Aorta (tissue), 5 donors: ENCODE measurements at regions not wholly inside any gene's neighbourhood (a gene's known extent, or its start where the extent isn't known, plus 50 kb on each side); places are given as distances from the start of the nearest gene placed in this dataset.

Experiments
- ATAC-seq: fragments of 200-7000 bp; cut with Tn5 transposase; one replicate; pipeline ENCODE4 v1.9.1; 2022; ENCODE audit warnings: moderate library complexity; ENCODE audit not compliant: low FRiP score
- DNase-seq, 2 donors: peaks; one replicate each; pipeline ENCODE4 v3.0.0-alpha.2; 2020
- H3K27ac ChIP-seq, 2 donors: one replicate each; pipeline ENCODE4 v1.5.1; 2013; ENCODE audit warnings: low read length in 2 of 2, mild to moderate bottlenecking in 2 of 2, moderate library complexity in 2 of 2, control low read depth in 1 of 2, inconsistent platforms in 1 of 2, low read depth in 1 of 2
- H3K27me3 ChIP-seq, 2 donors: one replicate each; pipeline ENCODE4 v1.6.1; 2013; ENCODE audit warnings: control low read depth in 1 of 2, low read length in 1 of 2, mild to moderate bottlenecking in 1 of 2, moderate library complexity in 1 of 2; ENCODE audit not compliant: insufficient read depth in 2 of 2, control insufficient read depth in 1 of 2
- H3K36me3 ChIP-seq, 2 donors: one replicate each; pipeline ENCODE4 v1.6.1; 2013; ENCODE audit warnings: control low read depth in 1 of 2, low read length in 1 of 2, mild to moderate bottlenecking in 1 of 2; ENCODE audit not compliant: insufficient read depth in 2 of 2, control insufficient read depth in 1 of 2
- H3K4me1 ChIP-seq, 2 donors: one replicate each; pipeline ENCODE4 v1.6.1; 2013; ENCODE audit warnings: low read length in 2 of 2, control low read depth in 1 of 2, mild to moderate bottlenecking in 1 of 2, moderate library complexity in 1 of 2; ENCODE audit not compliant: insufficient read depth in 2 of 2, control insufficient read depth in 1 of 2
- H3K4me3 ChIP-seq, 2 donors: one replicate each; pipeline ENCODE4 v1.5.1; 2013; ENCODE audit warnings: low read length in 2 of 2, control low read depth in 1 of 2, mild to moderate bottlenecking in 1 of 2
- H3K9me3 ChIP-seq: one replicate; pipeline ENCODE4 v1.6.1; 2013; ENCODE audit warnings: mild to moderate bottlenecking, low read length; ENCODE audit not compliant: control insufficient read depth
- WGBS, 2 donors: extraction: QIAGEN DNeasy Blood & Tissue Kit; methylation state at CpG; one replicate each; pipeline ENCODE4 v1.1.7; 2013; 5-methylcytosine and 5-hydroxymethylcytosine counted together
- intact Hi-C, 2 donors: fragments of 100-400 bp; cut with DNase I; formaldehyde crosslinking; loops; one replicate each; pipeline versions ENCODE4 v1.14.2 to v1.15.0; 2022
- donor health status: healthy with polysubstance abuse.
- donor health status: Bipolar disorder and iron deficiency.
- donor health status: DM: no; HTN: no; CAD: no.
- donor health status: DM: no; HTN: no; CAD: no.
- donor health status: DM: yes; HTN: yes; CAD: no.

DNA sequence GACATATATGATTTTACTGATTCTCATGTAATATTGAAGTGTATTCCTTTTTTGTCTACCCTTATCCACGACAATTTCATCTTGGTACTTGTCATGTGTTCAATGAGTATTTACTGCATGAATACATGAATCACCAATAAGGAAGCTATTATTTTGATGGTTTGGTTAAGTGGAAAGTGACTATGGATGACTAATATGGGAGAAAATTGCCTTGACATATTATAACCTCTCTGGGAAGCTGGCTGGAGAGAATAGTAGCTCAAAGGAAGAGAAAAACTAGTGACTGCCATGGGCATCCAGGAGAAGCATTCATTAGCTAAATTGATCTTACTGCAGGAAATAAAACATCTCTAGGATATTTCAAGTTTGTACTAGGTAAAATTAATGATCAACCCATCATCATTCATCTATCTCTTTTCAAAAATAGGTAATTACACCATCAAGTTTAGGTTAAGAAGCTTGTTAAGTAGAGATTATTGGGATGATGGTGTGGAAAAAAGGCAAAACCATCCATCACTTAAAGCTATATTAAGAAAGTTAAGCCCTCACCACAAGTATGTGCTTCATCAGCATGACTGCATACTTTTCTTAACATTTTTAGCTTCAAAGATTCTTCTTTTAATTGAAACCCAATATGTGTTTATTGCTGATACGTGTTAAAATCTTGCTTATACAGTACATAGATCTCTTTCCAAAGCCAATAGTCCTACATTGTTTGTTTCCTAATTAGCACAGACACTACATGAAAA lies 455.2 kb upstream of the ARPP21 start:
- ATAC-seq (no peak), DNase-seq (no peak)
- no peak overlapping the region for H3K27ac ChIP-seq
- H3K4me3 ChIP-seq = no peak overlapping the region
- H3K4me1 ChIP-seq = no peaks in the 10 kb centered on the region
- 46 to 58% methylated on average over 2 of the region's 2 CpGs for WGBS, 2 donors
- H3K27me3 ChIP-seq = no peaks in the 10 kb centered on the region
- peaks cover 2% of the 10 kb centered on the region for H3K9me3 ChIP-seq
- H3K36me3 ChIP-seq = no peaks in the 10 kb centered on the region
- intact Hi-C loops = no loop called here

DNA sequence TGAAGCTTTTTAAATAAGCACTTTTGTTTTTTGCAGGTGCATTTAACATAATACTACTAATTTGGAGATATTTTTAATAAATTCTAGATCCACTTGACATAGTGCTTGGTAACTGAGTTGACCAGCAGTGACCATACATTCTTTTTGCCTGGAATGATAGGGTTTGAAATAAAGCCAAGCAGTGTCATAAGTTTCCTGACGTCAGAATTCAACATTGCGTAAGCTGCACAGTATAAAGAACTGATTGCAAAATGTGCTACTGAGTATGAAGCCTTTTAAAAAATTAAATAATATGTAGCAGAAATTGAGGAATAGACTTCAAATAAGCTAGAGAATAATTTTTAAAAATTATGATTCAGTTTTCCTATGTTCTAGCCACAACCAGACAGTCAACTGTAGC lies 454.6 kb upstream of the ARPP21 start:
- WGBS, 2 donors = 61 to 62% methylated on average over 2 of the region's 2 CpGs
- no peak overlapping the region for H3K4me3 ChIP-seq
- no peak overlapping the region for H3K27ac ChIP-seq
- intact Hi-C loops = no loop called here
- H3K4me1 ChIP-seq = no peaks in the 10 kb centered on the region
- DNase-seq (no peak), ATAC-seq (no peak)
- no peaks in the 10 kb centered on the region for H3K27me3 ChIP-seq
- H3K36me3 ChIP-seq = no peaks in the 10 kb centered on the region
- H3K9me3 ChIP-seq = peaks cover 2% of the 10 kb centered on the region

GRCh38 chr3:35187908-35188307 lies 451.4 kb upstream of the ARPP21 start:
- intact Hi-C loops = no loop called here
- DNase-seq = no peak
- Histone ChIP-seq H3K9me3 (no peaks in the 10 kb centered on the region), H3K36me3 (no peaks in the 10 kb centered on the region), H3K4me1 (no peaks in the 10 kb centered on the region), H3K4me3 (no peak overlapping the region), H3K27ac (no peak overlapping the region), H3K27me3 (no peaks in the 10 kb centered on the region)
- WGBS, 2 donors = 88 to 93% methylated on average over 1 of the region's 1 CpG
- ATAC-seq = no peak

- H3K27ac ChIP-seq = no peak overlapping the region
- ATAC-seq = no peak
- 92% methylated on average over 1 of the region's 1 CpG for WGBS, 2 donors
- H3K27me3 ChIP-seq = no peaks in the 10 kb centered on the region
- H3K4me3 ChIP-seq = no peak overlapping the region
- intact Hi-C loops = no loop called here
- DNase-seq = no peak
- no peaks in the 10 kb centered on the region for H3K36me3 ChIP-seq
- no peaks in the 10 kb centered on the region for H3K9me3 ChIP-seq
- no peaks in the 10 kb centered on the region for H3K4me1 ChIP-seq
Observed at GRCh38 chr3:35194666-35195065, 444.7 kb upstream of the ARPP21 start.

- no peak for DNase-seq
- WGBS, 2 donors = 68 to 72% methylated on average over 3 of the region's 3 CpGs
- intact Hi-C loops = no loop called here
Observed at GRCh38 chr3:35198857-35199256, 440.5 kb upstream of the ARPP21 start.

GRCh38 chr3:35200056-35200455 lies 439.3 kb upstream of the ARPP21 start:
- Histone ChIP-seq H3K4me3 (no peak overlapping the region), H3K27ac (no peak overlapping the region), H3K4me1 (no peaks in the 10 kb centered on the region), H3K9me3 (no peaks in the 10 kb centered on the region), H3K27me3 (no peaks in the 10 kb centered on the region), H3K36me3 (no peaks in the 10 kb centered on the region)
- DNase-seq = no peak
- intact Hi-C loops = no loop called here
- no peak for ATAC-seq

More at GRCh38 chr3:35198857-35199256, 440.5 kb upstream of the ARPP21 start:
- Histone ChIP-seq H3K4me3 (no peak overlapping the region), H3K4me1 (no peaks in the 10 kb centered on the region), H3K27me3 (no peaks in the 10 kb centered on the region), H3K27ac (no peak overlapping the region), H3K36me3 (no peaks in the 10 kb centered on the region), H3K9me3 (no peaks in the 10 kb centered on the region)
- no peak for ATAC-seq

DNA sequence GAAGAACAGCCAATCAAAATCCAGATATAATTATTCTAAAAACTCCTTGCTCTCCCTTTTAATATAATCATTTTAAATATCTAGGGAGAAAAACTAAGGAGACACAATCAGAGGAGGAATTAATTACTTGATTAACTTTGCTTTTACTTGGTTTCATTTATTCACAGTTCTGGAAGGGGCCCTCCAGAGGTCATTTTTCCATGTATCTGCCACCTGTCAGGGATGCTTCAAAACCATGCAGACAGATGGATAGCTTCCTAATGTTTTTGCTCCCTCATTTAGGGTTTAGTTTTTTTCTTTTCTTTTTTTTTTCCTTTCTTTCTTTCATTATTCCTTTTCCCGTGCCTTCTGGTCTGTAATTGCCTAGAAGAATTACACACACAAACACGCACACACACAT lies 438.1 kb upstream of the ARPP21 start:
- no peak overlapping the region for H3K4me3 ChIP-seq
- no peaks in the 10 kb centered on the region for H3K4me1 ChIP-seq

DNA sequence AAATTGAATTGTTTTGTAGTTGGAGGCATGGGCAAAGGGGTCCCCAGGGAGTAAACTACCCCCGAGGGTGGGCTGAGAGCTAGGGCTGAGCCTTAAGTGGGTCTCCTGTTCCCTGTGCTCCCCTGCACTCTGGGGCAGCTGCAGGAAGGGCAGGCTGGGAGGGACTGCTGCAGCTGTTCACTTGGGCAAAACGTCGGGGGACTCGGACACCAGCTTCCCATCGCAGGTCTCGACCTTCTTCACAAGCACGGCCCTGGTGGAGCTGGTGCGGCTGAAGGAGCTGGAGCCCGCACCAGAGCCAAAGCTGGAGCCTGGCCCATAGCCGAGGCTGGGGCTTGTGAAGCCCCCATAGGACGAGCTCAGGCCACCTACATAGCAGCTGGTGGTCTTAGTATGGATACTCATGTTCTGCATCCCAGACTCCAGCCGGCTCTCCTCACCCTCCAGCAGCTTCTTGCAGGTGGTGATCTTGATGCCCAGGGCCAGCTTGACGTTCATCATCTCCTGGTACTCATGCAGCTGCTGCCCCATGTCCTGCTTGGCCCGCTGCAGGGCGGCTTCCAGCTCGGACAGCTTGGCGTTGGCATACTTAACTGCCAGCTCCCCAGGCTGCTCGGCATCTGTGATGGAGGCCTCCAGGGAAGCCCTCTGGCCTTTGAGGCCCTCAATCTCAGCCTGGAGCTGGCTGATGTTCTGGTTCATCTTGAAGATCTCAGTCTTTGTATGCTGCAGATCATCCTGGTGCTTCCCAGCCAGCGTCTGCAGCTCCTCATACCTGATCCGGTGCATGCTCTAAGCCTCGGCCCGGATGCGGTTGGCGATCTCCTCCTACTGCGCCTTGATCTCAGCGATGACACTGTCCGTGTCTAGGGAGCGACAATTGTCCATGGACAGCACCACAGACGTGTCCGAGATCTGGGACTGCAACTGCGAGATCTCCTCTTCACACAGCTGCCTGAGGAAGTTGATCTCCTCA lies 423.5 kb upstream of the ARPP21 start:
- Histone ChIP-seq H3K27me3 (no peaks in the 10 kb centered on the region), H3K4me3 (no peak overlapping the region), H3K9me3 (no peaks in the 10 kb centered on the region), H3K27ac (no peak overlapping the region), H3K4me1 (no peaks in the 10 kb centered on the region), H3K36me3 (no peaks in the 10 kb centered on the region)
- intact Hi-C loops = no loop called here
- DNase-seq (peak in 1 of 2 donors; percentile 67), ATAC-seq (no peak)
- WGBS, 2 donors = 94% methylated on average over 31 of the region's 31 CpGs

More for the DNA sequence above, 438.1 kb upstream of the ARPP21 start:
- H3K9me3 ChIP-seq = no peaks in the 10 kb centered on the region
- 93 to 94% methylated on average over 2 of the region's 2 CpGs for WGBS, 2 donors
- no peaks in the 10 kb centered on the region for H3K27me3 ChIP-seq
- no peak overlapping the region for H3K27ac ChIP-seq
- intact Hi-C loops = no loop called here
- no peak for DNase-seq
- no peaks in the 10 kb centered on the region for H3K36me3 ChIP-seq
- ATAC-seq = no peak
